ENCODE measurements at regions not wholly inside any gene's neighbourhood (a gene's known extent, or its start where the extent isn't known, plus 50 kb on each side); places are given as distances from the start of the nearest gene placed in this dataset.
"Not testable (repeated sequence)": the region's sequence is repeated elsewhere in the genome, so short reads cannot be mapped to it uniquely, and the experiment has no call there.

DNA sequence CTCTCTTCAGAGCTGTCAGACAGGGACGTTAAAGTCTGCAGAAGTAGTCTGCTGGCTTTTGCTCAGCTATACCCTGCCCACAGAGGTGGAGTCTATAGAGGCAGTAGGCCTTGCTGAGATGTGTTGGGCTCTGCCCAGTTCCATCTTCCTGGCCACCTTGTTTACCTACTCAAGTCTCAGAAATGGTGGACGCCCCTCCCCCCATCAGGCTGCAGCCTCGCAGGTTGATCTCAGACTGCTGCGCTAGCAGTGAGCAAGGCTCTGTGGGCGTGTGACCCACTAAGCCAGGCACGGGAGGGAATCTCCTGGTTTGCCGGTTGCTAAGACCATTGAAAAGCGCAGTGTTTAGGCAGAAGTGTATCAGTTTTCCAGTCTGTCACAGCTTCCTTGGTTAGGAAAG lies 305.0 kb downstream of the BCKDHB start:
- TF ChIP-seq ZNF626 (tag by site-specific recombination; IDR thresholded peaks at IDR 0.05) (no peak), ZNF776 (tag by site-specific recombination; IDR thresholded peaks at IDR 0.05; ENCODE audit: borderline replicate concordance) (no peak), KLF16 (tag by site-specific recombination; IDR thresholded peaks at IDR 0.05) (no peak), MEIS1 (CRISPR knock-in tag; IDR thresholded peaks at IDR 0.05; ENCODE audit: borderline replicate concordance) (no peak), ZBTB20 (tag by site-specific recombination; IDR thresholded peaks at IDR 0.05) (no peak), KLF7 (tag by site-specific recombination; IDR thresholded peaks at IDR 0.05; ENCODE audit: borderline replicate concordance) (no peak), MYNN (tag by site-specific recombination; IDR thresholded peaks at IDR 0.05; ENCODE audit: borderline replicate concordance) (no peak), SCRT2 (tag by site-specific recombination; IDR thresholded peaks at IDR 0.05) (no peak), ZFP3 (tag by site-specific recombination; IDR thresholded peaks at IDR 0.05; ENCODE audit: low read depth) (no peak), ZNF112 (tag by site-specific recombination; IDR thresholded peaks at IDR 0.05) (no peak), ZNF677 (tag by site-specific recombination; IDR thresholded peaks at IDR 0.05) (no peak), ZNF433 (tag by site-specific recombination; IDR thresholded peaks at IDR 0.05; ENCODE audit: low read depth) (no peak), ZFP37 (tag by site-specific recombination; IDR thresholded peaks at IDR 0.05) (no peak), ZNF10 (tag by site-specific recombination; IDR thresholded peaks at IDR 0.05) (no peak), ZNF510 (tag by site-specific recombination; IDR thresholded peaks at IDR 0.05; ENCODE audit: insufficient replicate concordance) (no peak), SP2 (tag by site-specific recombination; IDR thresholded peaks at IDR 0.05) (no peak), ZNF214 (tag by site-specific recombination; IDR thresholded peaks at IDR 0.05; ENCODE audit: borderline replicate concordance) (no peak), ZNF785 (tag by site-specific recombination; IDR thresholded peaks at IDR 0.05) (no peak)
- TF ChIP-seq, protein P1, sequence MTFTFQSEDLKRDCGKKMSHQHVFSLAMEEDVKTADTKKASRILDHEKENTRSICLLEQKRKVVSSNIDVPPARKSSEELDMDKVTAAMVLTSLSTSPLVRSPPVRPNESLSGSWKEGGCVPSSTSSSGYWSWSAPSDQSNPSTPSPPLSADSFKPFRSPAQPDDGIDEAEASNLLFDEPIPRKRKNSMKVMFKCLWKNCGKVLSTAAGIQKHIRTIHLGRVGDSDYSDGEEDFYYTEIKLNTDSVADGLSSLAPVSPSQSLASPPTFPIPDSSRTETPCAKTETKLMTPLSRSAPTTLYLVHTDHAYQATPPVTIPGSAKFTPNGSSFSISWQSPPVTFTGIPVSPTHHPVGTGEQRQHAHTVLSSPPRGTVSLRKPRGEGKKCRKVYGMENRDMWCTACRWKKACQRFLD (tag by site-specific recombination; IDR thresholded peaks at IDR 0.05) = no peak
- TF ChIP-seq, protein P2, sequence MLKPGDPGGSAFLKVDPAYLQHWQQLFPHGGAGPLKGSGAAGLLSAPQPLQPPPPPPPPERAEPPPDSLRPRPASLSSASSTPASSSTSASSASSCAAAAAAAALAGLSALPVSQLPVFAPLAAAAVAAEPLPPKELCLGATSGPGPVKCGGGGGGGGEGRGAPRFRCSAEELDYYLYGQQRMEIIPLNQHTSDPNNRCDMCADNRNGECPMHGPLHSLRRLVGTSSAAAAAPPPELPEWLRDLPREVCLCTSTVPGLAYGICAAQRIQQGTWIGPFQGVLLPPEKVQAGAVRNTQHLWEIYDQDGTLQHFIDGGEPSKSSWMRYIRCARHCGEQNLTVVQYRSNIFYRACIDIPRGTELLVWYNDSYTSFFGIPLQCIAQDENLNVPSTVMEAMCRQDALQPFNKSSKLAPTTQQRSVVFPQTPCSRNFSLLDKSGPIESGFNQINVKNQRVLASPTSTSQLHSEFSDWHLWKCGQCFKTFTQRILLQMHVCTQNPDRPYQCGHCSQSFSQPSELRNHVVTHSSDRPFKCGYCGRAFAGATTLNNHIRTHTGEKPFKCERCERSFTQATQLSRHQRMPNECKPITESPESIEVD (tag by site-specific recombination; IDR thresholded peaks at IDR 0.05) = no peak
- Histone ChIP-seq H3K4me3 (ENCODE audit: low read depth, low read length) (no peak overlapping the region), H3K27ac (ENCODE audit: extremely low read depth, low read depth, low read length) (no peak overlapping the region), H3K9me3 (ENCODE audit: control insufficient read depth, insufficient read depth, low read depth, low read length) (no peaks in the 10 kb centered on the region), H3K4me1 (ENCODE audit: control insufficient read depth, insufficient read depth, low read length) (no peaks in the 10 kb centered on the region), H3K36me3 (ENCODE audit: control insufficient read depth in 2 of 2, insufficient read depth in 1 of 2, low read length in 2 of 2) (no peaks in the 10 kb centered on the region)
- ChIA-PET POLR2A (interaction anchor here (0.7 kb wide), 1 partner anchor 1891 kb away, joined by 6 read pairs; no protein-coding TSS in a partner anchor), CTCF (no interaction called here)

DNA sequence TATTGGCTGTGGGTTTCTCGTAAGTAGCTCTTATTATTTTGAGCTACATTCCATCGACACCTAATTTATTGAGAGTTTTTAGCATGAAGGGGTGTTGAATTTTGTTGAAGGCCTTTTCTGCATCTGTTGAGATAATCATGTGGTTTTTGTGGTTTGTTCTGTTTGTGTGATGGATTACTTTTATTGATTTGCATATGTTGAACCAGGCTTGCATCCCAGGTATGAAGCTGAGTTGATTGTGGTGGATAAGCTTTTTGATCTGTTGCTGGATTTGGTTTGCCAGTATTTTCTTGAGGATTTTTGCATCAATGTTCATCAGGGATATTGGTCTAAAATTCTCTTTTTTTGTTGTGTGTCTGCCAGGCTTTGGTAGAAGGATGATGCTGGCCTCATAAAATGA lies 301.5 kb downstream of the BCKDHB start:
- CTCF ChIA-PET = interaction anchor here (0.6 to 0.7 kb wide), 2 partner anchors 1278 to 1592 kb away, joined by 3 read pairs; no protein-coding TSS in a partner anchor
- POLR2A ChIA-PET; H3K4me1 ChIP-seq (ENCODE audit: control insufficient read depth, insufficient read depth, low read length); H3K9me3 ChIP-seq (ENCODE audit: control insufficient read depth, insufficient read depth, low read depth, low read length); H3K27ac ChIP-seq (ENCODE audit: extremely low read depth, low read depth, low read length); H3K36me3 ChIP-seq (ENCODE audit: control insufficient read depth in 2 of 2, insufficient read depth in 1 of 2, low read length in 2 of 2); H3K4me3 ChIP-seq (ENCODE audit: low read depth, low read length): not testable (repeated sequence)

DNA sequence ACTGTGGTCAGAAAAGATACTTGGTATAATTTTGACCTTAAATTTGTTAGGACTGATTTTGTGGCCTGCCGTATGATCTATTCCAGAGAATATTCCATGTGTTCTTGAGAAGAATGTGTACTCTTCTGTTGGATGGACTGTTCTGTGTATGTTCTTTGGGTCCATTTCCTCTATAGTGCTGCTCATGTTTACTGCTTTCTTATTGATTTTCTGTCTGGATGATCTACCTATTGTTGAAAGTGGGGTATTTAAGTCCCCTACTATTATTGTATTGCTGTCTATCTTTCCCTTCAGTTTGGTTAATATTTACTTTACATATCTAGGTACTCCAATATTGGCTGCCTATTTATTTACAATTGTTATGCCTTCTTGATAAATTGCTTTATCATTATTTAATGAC lies 298.4 kb downstream of the BCKDHB start:
- Histone ChIP-seq H3K4me1 (ENCODE audit: control insufficient read depth, insufficient read depth, low read length) (no peaks in the 10 kb centered on the region), H3K27ac (ENCODE audit: extremely low read depth, low read depth, low read length) (no peak overlapping the region), H3K36me3 (ENCODE audit: control insufficient read depth in 2 of 2, insufficient read depth in 1 of 2, low read length in 2 of 2) (no peaks in the 10 kb centered on the region), H3K9me3 (ENCODE audit: control insufficient read depth, insufficient read depth, low read depth, low read length) (no peaks in the 10 kb centered on the region), H3K4me3 (ENCODE audit: low read depth, low read length) (no peak overlapping the region)
- ChIA-PET CTCF (no interaction called here), POLR2A (no interaction called here)
- TF ChIP-seq SP3 (tag by site-specific recombination; IDR thresholded peaks at IDR 0.05) = no peak
- TF ChIP-seq, protein P3, sequence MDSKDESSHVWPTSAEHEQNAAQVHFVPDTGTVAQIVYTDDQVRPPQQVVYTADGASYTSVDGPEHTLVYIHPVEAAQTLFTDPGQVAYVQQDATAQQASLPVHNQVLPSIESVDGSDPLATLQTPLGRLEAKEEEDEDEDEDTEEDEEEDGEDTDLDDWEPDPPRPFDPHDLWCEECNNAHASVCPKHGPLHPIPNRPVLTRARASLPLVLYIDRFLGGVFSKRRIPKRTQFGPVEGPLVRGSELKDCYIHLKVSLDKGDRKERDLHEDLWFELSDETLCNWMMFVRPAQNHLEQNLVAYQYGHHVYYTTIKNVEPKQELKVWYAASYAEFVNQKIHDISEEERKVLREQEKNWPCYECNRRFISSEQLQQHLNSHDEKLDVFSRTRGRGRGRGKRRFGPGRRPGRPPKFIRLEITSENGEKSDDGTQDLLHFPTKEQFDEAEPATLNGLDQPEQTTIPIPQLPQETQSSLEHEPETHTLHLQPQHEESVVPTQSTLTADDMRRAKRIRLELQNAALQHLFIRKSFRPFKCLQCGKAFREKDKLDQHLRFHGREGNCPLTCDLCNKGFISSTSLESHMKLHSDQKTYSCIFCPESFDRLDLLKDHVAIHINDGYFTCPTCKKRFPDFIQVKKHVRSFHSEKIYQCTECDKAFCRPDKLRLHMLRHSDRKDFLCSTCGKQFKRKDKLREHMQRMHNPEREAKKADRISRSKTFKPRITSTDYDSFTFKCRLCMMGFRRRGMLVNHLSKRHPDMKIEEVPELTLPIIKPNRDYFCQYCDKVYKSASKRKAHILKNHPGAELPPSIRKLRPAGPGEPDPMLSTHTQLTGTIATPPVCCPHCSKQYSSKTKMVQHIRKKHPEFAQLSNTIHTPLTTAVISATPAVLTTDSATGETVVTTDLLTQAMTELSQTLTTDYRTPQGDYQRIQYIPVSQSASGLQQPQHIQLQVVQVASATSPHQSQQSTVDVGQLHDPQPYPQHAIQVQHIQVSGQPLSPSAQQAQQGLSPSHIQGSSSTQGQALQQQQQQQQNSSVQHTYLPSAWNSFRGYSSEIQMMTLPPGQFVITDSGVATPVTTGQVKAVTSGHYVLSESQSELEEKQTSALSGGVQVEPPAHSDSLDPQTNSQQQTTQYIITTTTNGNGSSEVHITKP (tag by site-specific recombination; IDR thresholded peaks at IDR 0.05) = no peak
- no peak for TF ChIP-seq YY1 (tag by site-specific recombination; IDR thresholded peaks at IDR 0.05)
- TF ChIP-seq, protein P4, sequence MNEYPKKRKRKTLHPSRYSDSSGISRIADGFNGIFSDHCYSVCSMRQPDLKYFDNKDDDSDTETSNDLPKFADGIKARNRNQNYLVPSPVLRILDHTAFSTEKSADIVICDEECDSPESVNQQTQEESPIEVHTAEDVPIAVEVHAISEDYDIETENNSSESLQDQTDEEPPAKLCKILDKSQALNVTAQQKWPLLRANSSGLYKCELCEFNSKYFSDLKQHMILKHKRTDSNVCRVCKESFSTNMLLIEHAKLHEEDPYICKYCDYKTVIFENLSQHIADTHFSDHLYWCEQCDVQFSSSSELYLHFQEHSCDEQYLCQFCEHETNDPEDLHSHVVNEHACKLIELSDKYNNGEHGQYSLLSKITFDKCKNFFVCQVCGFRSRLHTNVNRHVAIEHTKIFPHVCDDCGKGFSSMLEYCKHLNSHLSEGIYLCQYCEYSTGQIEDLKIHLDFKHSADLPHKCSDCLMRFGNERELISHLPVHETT (tag by site-specific recombination; IDR thresholded peaks at IDR 0.05) = no peak
- TF ChIP-seq ZNF133 (tag by site-specific recombination; IDR thresholded peaks at IDR 0.05) = no peak
- TF ChIP-seq ZNF654 (tag by site-specific recombination; IDR thresholded peaks at IDR 0.05; ENCODE audit: low read depth) = no peak
- no peak for TF ChIP-seq ZNF558 (tag by site-specific recombination; IDR thresholded peaks at IDR 0.05)
